HPDE6-E6E7 (cell line): ENCODE measurements at regions not wholly inside any gene's neighbourhood (a gene's known extent, or its start where the extent isn't known, plus 50 kb on each side); places are given as distances from the start of the nearest gene placed in this dataset.
A peak's percentile ranks its signal among the peaks of the same experiment; 100 is the strongest.

ENCODE experiments used
- DNase-seq: peaks from one replicate; pipeline ENCODE4 v3.0.0; 2011; ENCODE audit warnings: missing footprints; ENCODE audit errors: extremely low spot score

DNA sequence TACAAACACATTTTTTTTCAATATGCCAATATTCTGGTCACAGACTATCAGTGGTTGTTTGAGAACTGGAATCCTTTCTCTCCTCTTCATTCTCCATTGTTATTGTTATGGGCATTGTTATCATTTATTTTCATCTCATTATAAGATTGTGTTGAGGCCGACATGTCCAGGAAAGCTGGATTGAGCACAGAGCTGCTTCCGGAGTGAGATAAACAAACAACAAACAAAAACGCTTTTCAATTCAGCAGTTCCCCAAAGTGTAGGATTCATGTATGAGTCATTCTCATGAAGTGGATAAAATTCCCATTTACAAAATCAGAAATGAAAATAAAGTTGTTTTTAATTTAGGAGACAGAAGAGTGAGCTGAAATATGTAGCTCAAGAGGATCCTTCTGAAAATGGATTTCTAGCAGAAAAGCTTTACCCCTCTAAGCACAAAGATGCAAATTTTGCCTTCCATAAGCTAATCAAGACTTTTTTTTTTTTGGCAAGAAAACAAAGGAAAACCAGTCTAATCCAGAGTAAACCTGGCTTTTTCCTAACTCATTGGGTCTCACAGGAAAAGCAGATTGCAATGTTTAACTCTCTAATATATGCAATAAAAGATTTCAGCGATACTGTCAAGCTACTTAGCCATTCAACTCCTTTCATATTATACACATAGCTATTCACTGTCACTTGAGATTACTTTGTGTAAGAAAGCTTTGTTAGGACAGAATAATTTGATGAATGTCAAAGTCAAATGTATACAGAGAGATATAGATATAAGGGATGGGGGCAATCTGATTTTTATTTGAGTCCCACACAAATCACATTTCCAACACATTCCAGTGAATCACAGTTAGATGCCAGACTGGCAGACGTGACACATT, 1441.7 kb upstream of the CELF4 start:
- DNase-seq = no peak

DNA sequence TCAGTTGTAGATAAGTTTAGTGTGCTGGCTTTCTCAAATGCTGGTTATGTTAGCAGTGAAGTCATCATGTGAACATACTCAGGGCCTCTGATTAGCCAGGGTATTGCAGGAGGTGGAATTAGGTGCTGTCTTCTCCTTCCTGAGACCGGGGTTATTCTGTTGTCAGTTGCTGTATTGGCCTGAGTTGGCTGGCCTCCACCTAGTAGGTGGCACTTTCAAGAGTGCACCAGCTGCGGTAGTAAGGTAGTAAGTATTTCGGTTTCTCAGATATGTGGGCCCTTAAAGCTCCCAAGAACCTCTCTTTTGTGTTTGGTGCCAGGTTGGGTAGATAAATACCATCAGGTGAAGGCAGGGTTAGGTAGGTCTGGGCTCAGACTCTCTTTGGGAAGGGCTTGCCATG, 1430.5 kb upstream of the CELF4 start:
- DNase-seq = no peak

DNA sequence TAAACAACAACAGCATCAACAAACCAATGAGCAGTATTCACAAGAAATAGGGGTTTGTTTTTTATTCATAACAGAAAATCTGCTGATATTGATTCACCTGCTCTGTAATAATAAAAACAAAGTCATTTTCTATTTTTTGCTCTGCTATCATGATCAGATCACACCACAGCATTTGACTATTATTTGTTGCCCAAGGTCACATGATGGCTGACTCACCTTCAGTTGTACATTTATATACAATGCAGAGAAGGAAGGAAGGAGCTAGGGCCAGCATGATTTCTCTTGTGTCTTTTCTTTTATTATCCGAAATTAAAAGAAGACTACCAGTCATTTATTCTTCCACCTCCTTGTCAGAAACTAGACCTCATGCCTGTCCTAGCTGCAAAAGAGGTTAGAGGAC, 1427.7 kb upstream of the CELF4 start:
- DNase-seq = no peak

DNA sequence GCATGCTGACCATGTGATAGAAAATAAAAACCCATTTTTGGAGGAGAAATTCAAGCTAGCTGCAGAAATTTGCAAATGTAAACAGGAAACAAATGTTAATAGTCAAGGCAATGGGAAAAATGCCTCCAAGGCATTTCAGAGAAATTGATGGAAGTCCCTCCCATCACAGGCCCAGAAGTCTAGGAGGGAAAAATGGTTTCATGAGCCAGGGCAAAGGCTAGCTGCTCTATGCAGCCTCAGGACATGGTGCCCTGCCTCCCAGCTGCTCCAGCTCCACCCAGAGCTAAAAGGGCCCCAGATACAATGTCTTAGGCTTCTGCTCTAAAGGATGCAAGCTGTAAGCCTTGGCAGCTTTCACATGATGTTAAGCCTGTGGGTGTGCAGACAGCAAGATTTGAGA, 1419.4 kb upstream of the CELF4 start:
- no peak for DNase-seq

DNA sequence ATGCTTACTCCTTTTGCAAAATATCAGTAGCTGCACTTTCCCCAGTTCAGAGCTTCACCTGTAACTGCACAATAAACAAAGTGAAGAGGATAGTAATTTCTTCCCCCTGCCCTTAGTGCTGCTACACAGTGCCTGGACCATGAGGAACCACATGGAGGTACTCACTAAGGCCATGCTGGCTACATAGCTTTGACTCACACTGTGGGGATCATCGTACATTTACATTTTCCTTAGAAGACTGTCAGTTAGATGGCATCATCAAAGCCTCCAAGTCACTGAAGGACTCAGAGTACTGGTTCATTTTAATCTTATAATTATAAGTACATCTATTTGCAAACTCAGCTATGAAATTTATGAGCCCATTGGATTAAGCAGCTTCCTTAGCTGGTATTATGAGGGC, 1416.5 kb upstream of the CELF4 start:
- no peak for DNase-seq

DNA sequence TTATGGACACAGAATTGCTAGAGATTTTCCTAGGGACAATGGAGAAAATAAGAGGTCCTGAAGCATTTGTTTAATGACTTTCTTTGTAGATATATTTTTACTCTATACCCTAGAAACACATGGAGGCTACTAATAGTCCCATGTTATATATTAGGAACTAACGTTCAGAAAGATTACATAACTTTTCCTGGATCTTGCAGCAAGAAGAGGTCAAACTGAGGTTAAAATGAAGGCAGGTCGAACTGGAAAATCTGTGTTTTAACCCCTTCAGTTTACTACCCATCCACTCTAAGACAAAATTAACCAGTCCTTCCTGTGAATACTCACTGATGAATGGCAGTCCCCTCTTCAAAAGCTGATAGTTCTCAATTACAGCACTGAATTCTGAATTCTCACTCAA, 1415.8 kb upstream of the CELF4 start:
- no peak for DNase-seq

DNA sequence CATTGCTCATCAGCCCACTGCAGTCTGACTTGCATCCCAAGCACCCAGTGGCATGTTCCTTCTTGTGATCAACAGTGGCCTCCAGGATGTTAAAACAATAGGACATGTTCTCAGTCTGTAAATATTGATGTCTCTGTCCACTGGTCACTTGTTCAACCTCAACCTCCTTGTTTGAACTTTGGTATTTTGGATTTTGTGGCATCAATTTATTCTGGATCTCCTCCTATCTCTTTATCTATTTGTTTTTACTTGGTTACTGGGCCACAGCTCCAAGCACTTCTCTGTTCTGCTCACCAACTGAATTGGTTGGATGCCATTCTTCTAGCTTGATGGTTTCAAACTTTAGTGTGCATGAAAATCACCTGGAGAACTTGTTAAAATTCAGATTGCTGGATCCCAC, 1414.8 kb upstream of the CELF4 start:
- DNase-seq = no peak

DNA sequence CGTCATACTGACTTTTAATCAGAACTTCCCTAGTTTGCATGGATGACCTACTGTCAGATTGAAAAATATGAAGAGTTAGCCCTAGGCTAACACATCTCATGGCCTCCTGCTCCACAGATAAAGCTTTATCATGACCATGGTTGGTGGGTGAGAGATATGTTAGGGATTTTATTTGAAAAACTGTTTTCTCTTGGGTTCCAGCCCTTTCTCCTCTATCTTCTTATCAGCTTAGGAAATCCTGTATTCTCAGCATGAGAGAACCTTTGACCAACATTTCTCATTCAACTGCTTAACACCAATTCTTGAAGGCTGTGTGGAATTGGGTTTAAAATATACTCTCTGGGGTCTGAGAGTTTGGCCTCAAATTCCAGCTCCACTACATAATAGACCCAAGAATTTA, 1407.0 kb upstream of the CELF4 start:
- DNase-seq = no peak

DNA sequence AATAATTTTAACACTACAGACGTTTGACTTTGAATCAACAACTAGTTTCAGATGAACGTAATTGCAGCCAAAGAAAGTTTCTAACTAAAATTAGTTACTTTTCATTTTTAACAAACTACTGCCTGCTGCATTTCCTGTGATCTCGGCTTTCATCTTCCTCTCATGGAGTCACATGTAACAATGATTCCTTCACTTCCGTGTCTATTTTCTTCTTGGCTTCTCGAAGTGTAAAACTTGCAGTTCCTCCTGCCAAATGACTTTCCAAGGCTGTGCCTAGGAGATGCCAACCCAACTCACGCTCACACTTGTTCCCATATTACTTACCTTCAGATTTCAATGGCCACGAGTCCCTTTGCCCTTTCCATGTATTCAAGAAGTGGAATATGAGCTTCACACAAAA, 1406.3 kb upstream of the CELF4 start:
- DNase-seq = no peak

DNA sequence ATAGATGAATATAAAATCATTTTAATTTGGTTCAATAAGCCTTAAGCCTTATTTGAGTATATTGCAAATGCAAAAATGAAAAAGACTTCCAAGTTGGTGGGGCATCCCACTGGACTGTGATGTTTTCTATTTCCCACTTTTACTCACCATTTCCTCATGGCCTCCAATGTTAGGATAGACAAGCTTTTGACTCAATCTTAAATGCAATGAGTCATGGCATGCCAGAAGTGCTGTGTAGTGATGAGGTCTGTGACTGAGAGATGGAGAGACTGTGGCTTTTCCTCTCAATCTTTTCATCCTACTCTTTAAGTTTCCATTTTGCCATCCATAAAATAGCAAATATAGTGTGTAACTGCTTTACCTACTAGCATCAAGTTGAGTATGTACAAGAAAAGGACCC, 1401.2 kb upstream of the CELF4 start:
- no peak for DNase-seq

DNA sequence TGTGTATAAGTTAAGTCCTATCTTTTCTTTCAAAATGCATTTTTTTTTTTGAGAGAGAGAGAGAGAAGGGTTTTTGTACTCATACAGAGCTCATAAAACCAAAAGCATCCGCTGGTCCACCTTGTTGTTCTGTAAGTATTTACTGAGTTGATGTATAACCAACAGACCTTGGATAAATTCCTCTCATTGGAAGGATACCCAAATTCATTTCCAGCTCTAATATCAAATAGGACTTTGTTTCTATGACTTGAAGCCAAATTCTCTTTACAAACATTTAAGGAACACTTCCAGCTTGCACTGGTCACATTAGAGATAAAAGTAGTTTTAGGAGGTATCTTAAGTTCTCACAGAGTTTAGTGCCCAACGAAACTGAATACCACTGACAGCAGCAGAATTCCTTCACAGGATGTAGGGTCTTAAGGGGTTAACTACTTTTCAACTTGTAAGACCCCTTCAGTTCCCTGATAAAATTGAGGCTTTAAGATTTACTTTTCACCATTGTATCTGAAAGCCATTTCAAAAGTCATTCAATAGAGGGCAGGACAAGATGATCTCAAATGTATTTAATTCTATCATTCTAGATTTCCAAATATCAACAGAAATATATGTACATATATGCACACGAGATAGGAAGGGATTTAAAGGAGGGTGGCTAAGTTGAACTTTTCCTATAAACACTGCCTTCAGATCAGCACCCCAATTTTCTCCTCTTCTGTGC, 1398.5 kb upstream of the CELF4 start:
- no peak for DNase-seq

DNA sequence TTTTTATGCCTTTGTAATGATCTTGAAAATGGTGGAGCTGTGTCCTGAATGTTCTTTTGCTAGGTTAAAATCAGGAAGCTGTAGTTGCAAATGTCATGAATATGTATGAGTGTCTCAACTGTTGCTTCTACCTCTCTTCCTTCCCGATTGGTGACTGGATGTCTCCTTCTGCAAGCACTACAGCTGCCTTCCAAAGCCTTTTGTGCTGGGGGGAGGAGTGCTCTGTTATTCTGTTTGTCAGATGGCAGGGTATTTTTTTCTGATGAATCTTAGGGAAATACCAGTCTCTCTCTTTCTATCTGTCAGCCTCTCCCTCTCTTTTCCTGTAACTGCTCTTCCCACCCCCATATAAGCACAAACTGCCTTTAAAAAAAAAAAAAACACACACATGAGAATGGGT, 1396.3 kb upstream of the CELF4 start:
- no peak for DNase-seq

DNA sequence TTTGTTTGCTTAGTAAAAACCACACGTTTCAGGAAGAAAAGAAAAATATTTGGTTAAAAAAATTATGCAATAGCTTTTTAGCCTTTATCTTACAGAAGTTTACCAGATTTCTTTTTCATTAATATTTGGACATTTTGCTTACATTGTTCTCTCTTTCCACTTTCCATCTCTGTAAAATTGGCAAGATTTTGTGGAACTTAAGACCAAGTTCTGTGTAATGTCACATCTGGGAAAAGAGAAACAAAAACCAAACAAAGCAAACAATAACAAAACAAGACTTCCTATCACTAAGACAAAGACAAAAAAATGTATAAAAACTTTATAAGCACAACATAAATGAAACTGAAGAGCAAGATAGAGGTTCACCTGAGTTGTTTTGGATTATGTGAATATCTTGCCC, 1392.1 kb upstream of the CELF4 start:
- no peak for DNase-seq

DNA sequence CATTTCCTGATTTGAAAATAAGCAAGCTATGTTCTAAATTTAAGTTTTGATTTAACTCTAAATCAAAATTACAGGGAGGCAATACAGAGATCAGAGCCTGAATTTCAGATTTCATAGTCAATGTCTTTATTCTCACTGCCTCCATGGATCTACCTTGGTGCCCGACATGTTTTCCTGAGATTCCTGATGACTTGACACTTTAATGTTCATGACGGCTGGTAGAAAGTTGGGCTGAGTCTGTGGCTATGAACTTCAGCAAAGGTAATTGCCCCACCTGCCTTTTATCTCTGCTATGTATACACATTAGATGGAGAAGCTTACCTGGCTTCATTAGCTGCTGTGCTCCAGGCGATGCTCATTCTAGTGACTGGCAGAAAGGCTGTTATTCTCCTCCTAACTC, 1390.5 kb upstream of the CELF4 start:
- no peak for DNase-seq

DNA sequence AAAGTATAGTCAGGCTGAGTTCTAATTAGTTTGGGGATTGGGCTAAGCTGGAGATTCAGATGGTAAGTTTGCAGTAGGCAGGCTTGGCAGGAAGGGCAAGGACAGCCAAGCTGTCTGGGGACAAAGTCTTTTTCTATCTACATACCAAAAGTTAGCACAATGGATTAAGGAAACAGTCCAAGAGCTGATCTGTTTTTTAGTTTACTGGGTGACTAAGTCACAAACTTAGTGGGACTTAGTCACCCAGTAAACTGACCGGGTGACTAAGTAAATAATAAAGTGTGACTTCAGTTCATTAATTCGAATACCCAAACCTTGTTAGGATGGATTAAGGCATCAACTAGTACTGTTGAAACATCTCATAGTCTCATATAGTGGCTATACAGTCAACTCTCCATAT, 1386.0 kb upstream of the CELF4 start:
- DNase-seq = no peak

DNA sequence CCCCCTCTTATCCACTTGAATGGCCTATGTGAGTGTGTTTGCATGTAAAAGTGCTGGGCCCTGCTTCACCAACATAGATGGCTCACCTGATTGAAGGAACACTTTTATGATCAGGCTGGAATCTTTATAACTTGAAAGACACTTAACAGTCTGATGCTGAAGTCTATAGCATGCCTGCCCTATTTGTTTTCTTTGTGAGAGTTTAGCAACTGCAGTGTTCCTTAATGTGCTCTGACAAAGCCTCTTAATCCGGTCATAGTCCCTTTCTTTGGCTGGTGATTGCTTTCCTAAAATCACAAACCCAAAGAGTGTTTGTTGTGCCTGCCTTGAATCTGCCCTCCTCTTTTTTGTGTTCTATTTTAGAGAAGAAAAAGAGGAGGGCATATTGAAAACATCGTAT, 1382.8 kb upstream of the CELF4 start:
- no peak for DNase-seq

DNA sequence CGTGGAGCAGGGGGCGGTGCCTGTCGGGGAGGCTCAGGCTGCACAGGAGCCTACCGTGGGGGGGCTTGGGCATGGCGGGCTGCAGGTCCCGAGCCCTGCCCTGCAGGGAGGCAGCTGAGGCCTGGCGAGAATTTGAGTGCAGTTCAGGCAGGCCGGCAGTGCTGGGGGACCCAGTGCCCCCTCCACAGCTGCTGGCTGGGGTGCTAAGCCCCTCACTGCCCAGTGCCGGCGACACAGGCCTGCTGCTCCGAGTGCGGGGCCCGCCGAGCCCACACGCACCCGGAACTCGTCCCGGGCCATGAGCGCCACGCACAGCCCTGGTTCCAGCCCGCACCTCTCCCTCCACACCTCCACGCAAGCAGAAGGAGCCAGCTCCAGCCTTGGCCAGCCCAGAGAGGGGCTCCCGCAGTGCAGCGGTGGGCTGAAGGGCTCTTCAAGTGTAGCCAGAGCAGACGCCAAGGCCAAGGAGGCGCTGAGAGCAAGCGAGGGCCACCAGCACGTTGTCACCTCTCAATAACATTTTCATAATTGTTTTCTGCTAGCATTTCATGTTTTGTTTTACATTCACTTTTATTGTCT, 1378.9 kb upstream of the CELF4 start:
- DNase-seq = no peak

DNA sequence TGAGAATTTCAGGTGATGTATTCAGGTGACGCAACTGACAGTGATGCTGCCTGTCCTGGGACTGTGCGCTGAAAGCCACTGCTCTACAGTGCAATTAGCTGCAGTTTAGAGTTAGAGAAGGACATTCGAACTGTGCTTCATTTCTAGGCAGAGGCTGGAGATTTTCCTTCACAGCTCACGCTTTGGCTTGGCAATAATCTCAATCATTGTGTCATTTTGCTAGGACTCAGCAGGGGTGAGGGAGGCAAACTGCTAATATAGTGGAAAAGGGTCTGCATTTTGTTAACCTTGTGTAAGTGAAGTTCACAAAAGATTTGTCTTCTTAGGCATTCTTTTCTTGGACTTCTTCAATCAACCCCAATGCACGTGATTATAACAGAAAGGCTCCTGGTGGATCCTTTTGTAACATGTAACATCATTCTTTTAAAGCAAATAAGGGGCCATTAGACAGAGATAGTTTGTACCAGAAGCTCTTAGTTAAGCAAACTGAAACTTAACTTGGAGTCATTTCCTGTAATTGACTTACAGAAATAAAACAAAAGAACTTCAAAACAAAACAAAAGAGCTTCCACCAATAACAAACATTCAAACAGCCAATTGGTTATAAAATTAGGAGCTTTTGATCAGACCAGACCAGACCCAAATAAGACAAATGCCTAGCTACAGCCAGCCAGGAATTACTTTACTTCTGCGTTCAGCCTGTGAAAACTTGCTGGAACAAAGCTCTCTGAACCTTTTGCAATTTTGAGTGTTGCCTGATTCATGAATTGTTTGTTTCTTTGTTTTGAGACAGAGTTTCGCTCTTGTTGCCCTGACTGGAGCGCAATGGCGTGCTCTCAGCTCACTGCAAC, 1376.3 kb upstream of the CELF4 start:
- no peak for DNase-seq

DNA sequence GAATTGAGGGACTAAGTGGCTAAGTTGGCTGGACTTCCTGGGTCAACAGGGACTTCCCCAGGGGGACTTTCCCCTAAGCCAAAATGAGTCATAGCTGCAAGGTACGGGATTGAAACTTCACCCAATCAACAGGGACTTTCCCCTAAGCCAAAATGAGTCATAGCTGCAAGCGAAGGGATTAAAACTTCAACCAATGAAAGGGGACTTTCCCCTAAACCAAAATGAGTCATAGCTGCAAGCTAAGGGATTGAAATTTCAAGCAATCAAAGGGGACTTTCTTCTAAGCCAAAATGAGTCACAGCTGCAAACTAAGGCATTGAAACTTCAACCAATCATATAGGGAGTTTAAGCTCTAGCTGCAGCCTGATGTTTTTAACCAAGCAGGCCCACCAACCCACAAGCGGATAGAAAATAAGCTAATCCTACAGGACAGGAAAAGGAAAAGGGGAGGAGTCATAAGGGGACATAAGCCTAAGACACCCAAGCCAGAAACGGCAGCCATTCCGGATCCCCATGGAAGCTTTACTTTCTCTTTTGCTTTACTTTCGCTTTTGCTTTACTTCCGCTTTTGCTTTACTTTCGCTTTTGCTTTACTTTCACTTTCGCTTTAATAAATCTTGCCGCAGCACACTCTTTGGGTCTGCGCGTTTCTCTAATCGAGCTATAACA, 1375.4 kb upstream of the CELF4 start:
- peak; percentile 38 for DNase-seq

DNA sequence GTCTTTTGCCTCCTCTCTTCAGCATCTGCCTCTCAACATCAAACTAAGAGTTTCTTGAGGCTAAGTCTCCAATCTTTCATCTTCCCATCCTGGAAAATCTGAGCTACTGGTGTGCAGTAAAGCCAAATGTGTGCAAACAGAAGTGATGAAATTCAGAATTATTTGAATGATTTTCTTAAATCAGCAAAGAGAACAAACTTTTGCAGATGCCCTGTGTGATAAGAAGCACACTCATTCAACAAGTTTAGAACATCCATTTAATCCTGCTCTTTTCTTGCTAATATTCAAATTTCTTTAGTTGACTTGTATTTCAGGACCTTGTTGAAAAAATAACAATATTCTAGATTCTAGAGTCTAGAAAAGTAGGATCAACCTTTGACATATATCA, 1374.9 kb upstream of the CELF4 start:
- DNase-seq = no peak

DNA sequence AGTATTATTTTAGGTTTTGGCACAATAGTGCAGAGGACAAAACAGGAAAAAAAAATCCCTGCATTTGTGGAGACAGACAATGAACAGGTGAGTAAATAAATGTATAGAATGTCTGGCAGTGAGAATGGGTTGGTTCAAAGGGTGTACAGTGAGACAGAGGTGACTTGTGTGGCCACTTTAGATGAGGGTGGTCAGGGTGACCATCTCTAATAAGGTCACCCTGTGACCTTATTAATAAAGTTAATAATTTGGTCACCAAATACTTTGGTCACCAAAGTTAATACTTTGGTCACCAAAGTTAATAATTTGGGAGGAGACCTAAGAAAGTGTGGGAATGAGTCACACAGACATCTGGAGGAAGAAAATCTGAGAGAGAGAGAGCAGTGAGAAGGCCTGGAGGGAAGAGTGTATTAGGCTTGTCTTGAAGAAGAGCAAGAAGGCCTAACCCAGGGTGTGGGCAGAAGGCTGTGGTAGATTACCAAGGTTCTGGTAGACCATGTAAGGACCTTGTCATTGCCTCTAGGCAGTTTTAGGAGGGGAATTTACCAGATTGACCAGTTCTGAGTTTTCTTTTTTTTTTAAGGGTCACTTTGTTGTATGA, 1368.4 kb upstream of the CELF4 start:
- DNase-seq = no peak
